A673 (cell line): ENCODE measurements at regions not wholly inside any gene's neighbourhood (a gene's known extent, or its start where the extent isn't known, plus 50 kb on each side); places are given as distances from the start of the nearest gene placed in this dataset.

Experiments used
- CTCF ChIP-seq: fragments of 300-800, 200-600 bp; sonication (generic); conservative IDR thresholded peaks from 2 replicates; pipeline ENCODE4 v1.5.1; 2017; ENCODE audit warnings: low read depth, mild to moderate bottlenecking, antibody characterized with exemption, low read length, moderate library complexity, mixed read lengths
- EZH2 ChIP-seq: fragments of 200-600 bp; sonication (generic); IDR thresholded peaks from 2 replicates; pipeline ENCODE4 v1.6.1; 2017; ENCODE audit warnings: borderline replicate concordance, low read depth, mild to moderate bottlenecking, mixed read lengths, antibody characterized with exemption, low read length; ENCODE audit not compliant: poor library complexity, severe bottlenecking

- TF ChIP-seq CTCF (no peak), EZH2 (no peak)
Observed at GRCh38 chr7:46982928-46983327, 599.0 kb downstream of the TNS3 start.
